ENCODE measurements at regions not wholly inside any gene's neighbourhood (a gene's known extent, or its start where the extent isn't known, plus 50 kb on each side); places are given as distances from the start of the nearest gene placed in this dataset.

GRCh38 chr2:9751831-9752230 is 91.4 kb upstream of the TAF1B start (continued):
- TF ChIP-seq AFF4 (CRISPR knock-in tag; IDR thresholded peaks at IDR 0.05; ENCODE audit: borderline replicate concordance), result no peak
- no peak for TF ChIP-seq NR2C2 (CRISPR knock-in tag; IDR thresholded peaks at IDR 0.05)
- TF ChIP-seq ZNF232 (CRISPR knock-in tag; IDR thresholded peaks at IDR 0.05), result no peak
- TF ChIP-seq ZNF416 (CRISPR knock-in tag; IDR thresholded peaks at IDR 0.05), result no peak
- no peak for TF ChIP-seq CREM (CRISPR knock-in tag; IDR thresholded peaks at IDR 0.05)
- no peak for TF ChIP-seq TEAD4 (CRISPR knock-in tag; IDR thresholded peaks at IDR 0.05)

- no peak for TF ChIP-seq ATF3 (CRISPR knock-in tag; conservative IDR thresholded peaks at IDR 0.05)
- TF ChIP-seq CREM (CRISPR knock-in tag; IDR thresholded peaks at IDR 0.05), result no peak
- no peak for TF ChIP-seq CREB1 (CRISPR knock-in tag; IDR thresholded peaks at IDR 0.05)
- TF ChIP-seq ATF1 (CRISPR knock-in tag; IDR thresholded peaks at IDR 0.05), result no peak
- no peak for TF ChIP-seq OVOL2 (CRISPR knock-in tag; IDR thresholded peaks at IDR 0.05; ENCODE audit: borderline replicate concordance)
- TF ChIP-seq NFATC4 (CRISPR knock-in tag; IDR thresholded peaks at IDR 0.05), result no peak
- no peak for TF ChIP-seq IRF2 (CRISPR knock-in tag; IDR thresholded peaks at IDR 0.05; ENCODE audit: borderline replicate concordance, low read depth)
- TF ChIP-seq NR1H2 (CRISPR knock-in tag; IDR thresholded peaks at IDR 0.05), result no peak
- no peak for TF ChIP-seq ZBTB21 (CRISPR knock-in tag; IDR thresholded peaks at IDR 0.05; ENCODE audit: borderline replicate concordance)
- no peak for TF ChIP-seq CDX4 (CRISPR knock-in tag; IDR thresholded peaks at IDR 0.05; ENCODE audit: borderline replicate concordance)
- no peak for TF ChIP-seq ZNF138 (CRISPR knock-in tag; conservative IDR thresholded peaks at IDR 0.05)
- no peak for TF ChIP-seq ZNF396 (CRISPR knock-in tag; IDR thresholded peaks at IDR 0.05; ENCODE audit: borderline replicate concordance)
- TF ChIP-seq ZBTB43 (CRISPR knock-in tag; IDR thresholded peaks at IDR 0.05), result no peak
- TF ChIP-seq USF1 (CRISPR knock-in tag; IDR thresholded peaks at IDR 0.05), result no peak
- no peak for TF ChIP-seq CTCF (IDR thresholded peaks at IDR 0.05)
- no peak for TF ChIP-seq ZNF671 (CRISPR knock-in tag; IDR thresholded peaks at IDR 0.05)
- TF ChIP-seq ZNF281 (CRISPR knock-in tag; IDR thresholded peaks at IDR 0.05), result no peak
- TF ChIP-seq EMX1 (CRISPR knock-in tag; IDR thresholded peaks at IDR 0.05), result no peak
- no peak for TF ChIP-seq TP53 (CRISPR knock-in tag; IDR thresholded peaks at IDR 0.05)
- no peaks in the 10 kb centered on the region for H3K36me3 Mint-ChIP-seq
- no peak overlapping the region for H3K4me3 Mint-ChIP-seq
- no peak for DNase-seq (ENCODE audit: low spot score)
- H3K27ac Mint-ChIP-seq, result no peak overlapping the region
- ChIA-PET CTCF (interaction anchor here (0.7 to 1.1 kb wide), 2 partner anchors 15 to 62 kb away, joined by 3 to 5 read pairs; no protein-coding TSS in a partner anchor), POLR2A (no interaction called here)
- H3K4me1 Mint-ChIP-seq, result peaks cover 22% of the 10 kb centered on the region
- H3K27me3 Mint-ChIP-seq (ENCODE audit: low read depth), result no peaks in the 10 kb centered on the region; the same call in 1 of the 2 replicates
- no peak for ATAC-seq
- H3K9me3 Mint-ChIP-seq, result no peaks in the 10 kb centered on the region
Observed at GRCh38 chr2:9752441-9753275, 90.6 kb upstream of the TAF1B start.

All from WTC11 (cell line).